Gastrocnemius medialis (tissue), 4 donors: ENCODE measurements at regions not wholly inside any gene's neighbourhood (a gene's known extent, or its start where the extent isn't known, plus 50 kb on each side); places are given as distances from the start of the nearest gene placed in this dataset.

ENCODE experiments used
- ATAC-seq, 2 donors: fragments of 150-250 bp; one replicate each; pipeline ENCODE4 v1.9.1; 2016
- DNase-seq, 2 donors: peaks; one replicate each; pipeline ENCODE4 v3.0.0-alpha.2; 2019
- H3K27ac ChIP-seq, 4 donors: fragments of 200-600 bp; sonication (generic); 1 replicate in 1 of 4; 2 replicates in 3 of 4; pipeline ENCODE4 v1.5.1; 2016 to 2018; ENCODE audit warnings: mild to moderate bottlenecking in 2 of 4, moderate library complexity in 1 of 4
- H3K27me3 ChIP-seq, 3 donors: fragments of 200-600 bp; sonication (generic) in 2 of 3; 1 replicate in 1 of 3; 2 replicates in 2 of 3; pipeline versions ENCODE4 v1.5.1 to v1.6.0; 2016 to 2019; ENCODE audit warnings: mild to moderate bottlenecking in 1 of 3, moderate library complexity in 1 of 3
- H3K36me3 ChIP-seq, 2 donors: fragments of 200-600 bp; sonication (generic) in 1 of 2; one replicate each; pipeline ENCODE4 v1.5.1; 2017 to 2018
- H3K4me1 ChIP-seq, 2 donors: fragments of 200-600 bp; sonication (generic) in 1 of 2; one replicate each; pipeline ENCODE4 v1.5.1; 2016 to 2017; ENCODE audit warnings: mild to moderate bottlenecking in 2 of 2
- H3K4me3 ChIP-seq, 4 donors: fragments of 200-600 bp; sonication (generic) in 3 of 4; 1 replicate in 1 of 4; 2 replicates in 3 of 4; pipeline ENCODE4 v1.5.1; 2016 to 2019; ENCODE audit warnings: mild to moderate bottlenecking in 2 of 4
- H3K9me3 ChIP-seq, 3 donors: fragments of 200-600 bp; sonication (generic) in 2 of 3; 1 replicate in 1 of 3; 2 replicates in 2 of 3; pipeline ENCODE4 v1.5.1; 2016 to 2019
- POLR2A ChIP-seq, 2 donors: fragments of 450-650 bp; IDR thresholded peaks; one replicate each; pipeline ENCODE4 v1.6.1; 2017; ENCODE audit warnings: antibody characterized with exemption in 2 of 2, mild to moderate bottlenecking in 2 of 2, moderate library complexity in 2 of 2
- in situ Hi-C, 4 donors: fragments of 200-750 bp; cut with MboI; loops; one replicate each; pipeline versions ENCODE4 v1.15.0 to v1.8.0; 2017; ENCODE audit warnings: low sequenced_read_pairs in 4 of 4
- intact Hi-C: fragments of 100-400 bp; cut with DNase I; formaldehyde crosslinking; loops from one replicate; pipeline ENCODE4 v1.15.1; 2023; ENCODE audit warnings: low total_unique reads
- TF ChIP-seq, protein P1 (sequence below), 5 experiments: fragments of 450-650 bp in 3 of 5; fragments of 200-600 bp in 2 of 5; sonication (generic) in 2 of 5; IDR thresholded peaks in 4 of 5; conservative IDR thresholded peaks in 1 of 5; 1 replicate in 4 of 5; 2 replicates in 1 of 5; pipeline ENCODE4 v1.5.1; 2016 to 2019; ENCODE audit warnings: antibody characterized with exemption in 5 of 5, mild to moderate bottlenecking in 3 of 5, moderate library complexity in 3 of 5

DNA sequence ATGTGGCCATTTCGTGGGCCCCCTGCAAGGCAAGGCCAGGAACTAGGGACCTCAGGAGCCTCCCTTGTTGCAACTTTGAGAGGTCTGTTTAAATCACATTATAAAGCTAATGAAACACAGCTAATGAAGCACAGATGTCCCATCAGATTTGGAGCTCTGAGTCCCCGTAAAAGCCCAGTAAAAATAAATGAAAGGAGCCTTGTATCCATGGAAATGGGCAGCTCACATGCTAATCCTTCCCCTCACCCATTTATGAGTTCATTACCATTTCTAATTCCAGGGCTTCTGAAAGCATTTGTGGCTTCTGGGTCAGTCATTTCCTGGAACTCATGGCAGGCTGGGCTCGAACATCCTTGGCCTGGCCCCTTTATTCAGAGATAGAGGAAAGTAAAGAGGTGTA lies 274.8 kb downstream of the SS18 start:
- H3K36me3 ChIP-seq = no peaks in the 10 kb centered on the region
- no peak for ATAC-seq
- no peaks in the 10 kb centered on the region for H3K4me1 ChIP-seq
- H3K9me3 ChIP-seq = no peaks in the 10 kb centered on the region
- no peak for TF ChIP-seq POLR2A (IDR thresholded peaks at IDR 0.05)
- TF ChIP-seq, protein P1, sequence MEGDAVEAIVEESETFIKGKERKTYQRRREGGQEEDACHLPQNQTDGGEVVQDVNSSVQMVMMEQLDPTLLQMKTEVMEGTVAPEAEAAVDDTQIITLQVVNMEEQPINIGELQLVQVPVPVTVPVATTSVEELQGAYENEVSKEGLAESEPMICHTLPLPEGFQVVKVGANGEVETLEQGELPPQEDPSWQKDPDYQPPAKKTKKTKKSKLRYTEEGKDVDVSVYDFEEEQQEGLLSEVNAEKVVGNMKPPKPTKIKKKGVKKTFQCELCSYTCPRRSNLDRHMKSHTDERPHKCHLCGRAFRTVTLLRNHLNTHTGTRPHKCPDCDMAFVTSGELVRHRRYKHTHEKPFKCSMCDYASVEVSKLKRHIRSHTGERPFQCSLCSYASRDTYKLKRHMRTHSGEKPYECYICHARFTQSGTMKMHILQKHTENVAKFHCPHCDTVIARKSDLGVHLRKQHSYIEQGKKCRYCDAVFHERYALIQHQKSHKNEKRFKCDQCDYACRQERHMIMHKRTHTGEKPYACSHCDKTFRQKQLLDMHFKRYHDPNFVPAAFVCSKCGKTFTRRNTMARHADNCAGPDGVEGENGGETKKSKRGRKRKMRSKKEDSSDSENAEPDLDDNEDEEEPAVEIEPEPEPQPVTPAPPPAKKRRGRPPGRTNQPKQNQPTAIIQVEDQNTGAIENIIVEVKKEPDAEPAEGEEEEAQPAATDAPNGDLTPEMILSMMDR (IDR thresholded peaks at IDR 0.05 in 4 of 5, conservative IDR thresholded peaks at IDR 0.05 in 1 of 5) = no peak
- no peak for DNase-seq
- H3K4me3 ChIP-seq = no peak overlapping the region
- intact Hi-C loops = no loop called here
- in situ Hi-C loops = no loop called here
- no peak overlapping the region for H3K27ac ChIP-seq
- no peaks in the 10 kb centered on the region for H3K27me3 ChIP-seq

DNA sequence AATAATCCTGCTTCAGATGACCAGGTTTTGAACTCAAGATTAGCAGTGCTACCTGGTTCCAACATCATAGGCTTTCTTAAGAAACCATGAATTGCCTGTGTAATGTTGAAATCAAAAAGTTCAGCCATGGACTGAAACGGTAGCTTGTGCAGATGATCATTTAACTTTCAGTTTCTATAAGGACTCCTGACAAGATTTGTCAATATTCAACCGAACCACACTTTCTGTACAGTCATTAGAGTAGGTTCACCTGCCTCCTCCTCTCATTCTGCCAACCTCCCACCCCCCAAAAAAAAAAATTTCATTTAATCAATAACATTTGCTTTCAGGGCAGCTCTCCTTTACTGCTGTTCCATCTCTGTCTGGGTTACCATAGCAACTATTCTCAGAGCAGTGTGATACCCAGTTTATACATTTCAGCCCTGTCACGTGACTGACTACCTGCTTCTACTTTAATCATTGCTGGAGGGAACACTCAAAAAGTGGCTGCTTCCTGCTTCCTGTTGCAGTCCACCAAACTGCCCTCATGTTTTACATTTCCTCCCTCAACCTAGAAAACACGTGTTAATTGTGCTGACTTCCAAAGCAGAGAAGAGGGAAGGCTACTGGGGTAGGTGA lies 275.5 kb downstream of the SS18 start:
- DNase-seq (no peak), ATAC-seq (no peak)
- intact Hi-C loops (no loop called here), in situ Hi-C loops (no loop called here)
- H3K27me3 ChIP-seq = no peaks in the 10 kb centered on the region
- no peak for TF ChIP-seq POLR2A (IDR thresholded peaks at IDR 0.05)
- TF ChIP-seq, protein P1 (IDR thresholded peaks at IDR 0.05 in 4 of 5, conservative IDR thresholded peaks at IDR 0.05 in 1 of 5) = no peak
- H3K27ac ChIP-seq = no peak overlapping the region
- H3K36me3 ChIP-seq = no peaks in the 10 kb centered on the region
- H3K4me3 ChIP-seq = no peak overlapping the region
- no peaks in the 10 kb centered on the region for H3K9me3 ChIP-seq
- H3K4me1 ChIP-seq = no peaks in the 10 kb centered on the region

DNA sequence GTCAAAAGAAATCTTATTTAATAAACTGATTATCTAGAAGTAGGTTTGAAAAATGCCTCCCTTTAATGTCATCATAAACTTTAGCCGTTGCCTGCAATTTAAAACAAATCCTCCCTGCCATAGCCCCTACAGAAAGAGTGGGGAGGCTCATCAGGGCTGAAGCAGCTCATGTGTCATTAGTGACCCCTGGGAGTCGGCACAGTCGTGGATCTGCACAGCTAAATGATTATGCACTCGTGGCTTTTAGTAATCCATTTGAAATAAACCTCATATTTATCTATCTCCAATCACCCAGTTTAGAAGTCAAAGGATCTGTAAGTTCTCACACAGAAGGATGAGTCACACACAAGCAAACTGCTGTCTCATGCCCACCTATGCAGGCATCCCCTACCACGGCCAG lies 277.3 kb downstream of the SS18 start:
- H3K27me3 ChIP-seq = no peaks in the 10 kb centered on the region
- H3K4me1 ChIP-seq = no peaks in the 10 kb centered on the region
- intact Hi-C loops (no loop called here), in situ Hi-C loops (no loop called here)
- H3K27ac ChIP-seq = no peak overlapping the region
- TF ChIP-seq, protein P1 (IDR thresholded peaks at IDR 0.05 in 4 of 5, conservative IDR thresholded peaks at IDR 0.05 in 1 of 5) = no peak
- TF ChIP-seq POLR2A (IDR thresholded peaks at IDR 0.05) = no peak
- no peak for DNase-seq
- H3K36me3 ChIP-seq = no peaks in the 10 kb centered on the region
- no peak overlapping the region for H3K4me3 ChIP-seq
- H3K9me3 ChIP-seq = no peaks in the 10 kb centered on the region
- ATAC-seq = no peak

DNA sequence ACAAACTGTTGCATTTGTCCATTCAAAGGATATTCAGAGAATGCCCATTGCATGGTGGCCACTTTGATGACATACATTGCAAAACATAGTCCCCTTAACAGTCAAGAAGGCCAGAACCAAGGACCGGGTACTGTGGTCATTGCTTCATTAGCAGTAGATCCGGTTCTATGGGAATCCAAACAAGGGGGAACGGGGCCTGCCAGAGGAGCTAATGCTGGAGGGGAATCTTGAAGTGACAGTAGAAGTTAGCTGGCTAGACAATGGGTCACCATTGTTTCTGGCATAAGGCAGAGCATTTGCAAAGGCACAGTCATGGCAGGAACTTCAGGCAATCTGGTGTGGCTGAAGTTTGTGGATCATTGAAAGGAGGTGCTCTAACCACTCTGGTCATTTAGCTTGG lies 279.7 kb downstream of the SS18 start:
- DNase-seq (no peak), ATAC-seq (no peak)
- in situ Hi-C loops (no loop called here), intact Hi-C loops (no loop called here)
- Histone ChIP-seq H3K27ac (no peak overlapping the region), H3K9me3 (no peaks in the 10 kb centered on the region), H3K27me3 (no peaks in the 10 kb centered on the region), H3K36me3 (no peaks in the 10 kb centered on the region), H3K4me1 (no peaks in the 10 kb centered on the region), H3K4me3 (no peak overlapping the region)
- TF ChIP-seq, protein P1 (IDR thresholded peaks at IDR 0.05 in 4 of 5, conservative IDR thresholded peaks at IDR 0.05 in 1 of 5) = no peak
- no peak for TF ChIP-seq POLR2A (IDR thresholded peaks at IDR 0.05)

- in situ Hi-C loops = no loop called here
- no peak for ATAC-seq
Measured at GRCh38 chr18:25805939-25806338, 284.5 kb downstream of the SS18 start.

More at GRCh38 chr18:25805939-25806338, 284.5 kb downstream of the SS18 start:
- no peak overlapping the region for H3K4me3 ChIP-seq
- no peak overlapping the region for H3K27ac ChIP-seq
- no peaks in the 10 kb centered on the region for H3K27me3 ChIP-seq
- intact Hi-C loops = no loop called here
- TF ChIP-seq, protein P1 (IDR thresholded peaks at IDR 0.05 in 4 of 5, conservative IDR thresholded peaks at IDR 0.05 in 1 of 5) = no peak
- TF ChIP-seq POLR2A (IDR thresholded peaks at IDR 0.05) = no peak
- H3K4me1 ChIP-seq = peaks cover 0 to 4% of the 10 kb centered on the region in 2 donors
- no peaks in the 10 kb centered on the region for H3K9me3 ChIP-seq
- no peaks in the 10 kb centered on the region for H3K36me3 ChIP-seq
- DNase-seq = no peak
